IPS-20b (cell line): ENCODE measurements at regions not wholly inside any gene's neighbourhood (a gene's known extent, or its start where the extent isn't known, plus 50 kb on each side); places are given as distances from the start of the nearest gene placed in this dataset.
A peak's percentile ranks its signal among the peaks of the same experiment; 100 is the strongest.

Experiments
- H3K27ac ChIP-seq: one replicate; pipeline ENCODE4 v1.5.1; 2013; ENCODE audit warnings: low read length
- H3K27me3 ChIP-seq: 2 replicates; pipeline ENCODE4 v1.6.1; 2013; ENCODE audit warnings: mild to moderate bottlenecking, low read length, inconsistent platforms; ENCODE audit not compliant: insufficient read depth
- H3K36me3 ChIP-seq: 2 replicates; pipeline ENCODE4 v1.6.1; 2013; ENCODE audit warnings: low read depth, mild to moderate bottlenecking, inconsistent platforms, low read length, moderate library complexity; ENCODE audit not compliant: insufficient read depth
- H3K4me1 ChIP-seq: 2 replicates; pipeline ENCODE4 v1.6.1; 2013; ENCODE audit warnings: mild to moderate bottlenecking, control low read depth, inconsistent platforms, low read length, moderate library complexity; ENCODE audit not compliant: insufficient read depth
- H3K4me3 ChIP-seq: 2 replicates; pipeline ENCODE4 v1.5.1; 2013; ENCODE audit warnings: mild to moderate bottlenecking, low read length, inconsistent platforms
- H3K9ac ChIP-seq: 2 replicates; pipeline ENCODE4 v1.6.1; 2013; ENCODE audit warnings: low read depth, mild to moderate bottlenecking, inconsistent platforms, low read length, moderate library complexity
- H3K9me3 ChIP-seq: 2 replicates; pipeline ENCODE4 v1.6.1; 2013; ENCODE audit warnings: mild to moderate bottlenecking, low read depth, low read length, inconsistent platforms; ENCODE audit not compliant: insufficient read depth

DNA sequence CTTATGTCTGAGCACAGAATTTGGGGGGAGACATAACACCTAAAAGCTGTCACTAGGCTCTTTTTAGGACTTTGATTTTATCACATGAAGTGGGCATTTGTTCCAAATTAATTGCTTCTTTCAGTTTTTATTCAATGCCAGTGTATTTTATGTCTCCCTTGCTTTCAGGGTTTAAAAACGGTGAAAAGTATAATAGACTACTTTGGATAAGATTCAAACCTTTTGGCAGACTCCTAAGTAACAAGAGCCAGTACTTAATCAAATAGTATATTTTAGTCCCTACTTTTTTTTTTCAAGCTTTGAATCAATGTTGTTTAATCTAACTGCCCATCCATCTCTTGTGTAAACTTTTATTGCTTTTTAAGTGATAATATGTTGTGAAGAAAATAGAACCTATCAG lies 847.2 kb upstream of the DPPA4 start:
- H3K4me1 ChIP-seq = no peaks in the 10 kb centered on the region
- H3K9me3 ChIP-seq = no peaks in the 10 kb centered on the region
- H3K36me3 ChIP-seq = no peaks in the 10 kb centered on the region
- no peak overlapping the region for H3K9ac ChIP-seq
- no peak overlapping the region for H3K27ac ChIP-seq
- no peak overlapping the region for H3K4me3 ChIP-seq
- H3K27me3 ChIP-seq = no peaks in the 10 kb centered on the region

DNA sequence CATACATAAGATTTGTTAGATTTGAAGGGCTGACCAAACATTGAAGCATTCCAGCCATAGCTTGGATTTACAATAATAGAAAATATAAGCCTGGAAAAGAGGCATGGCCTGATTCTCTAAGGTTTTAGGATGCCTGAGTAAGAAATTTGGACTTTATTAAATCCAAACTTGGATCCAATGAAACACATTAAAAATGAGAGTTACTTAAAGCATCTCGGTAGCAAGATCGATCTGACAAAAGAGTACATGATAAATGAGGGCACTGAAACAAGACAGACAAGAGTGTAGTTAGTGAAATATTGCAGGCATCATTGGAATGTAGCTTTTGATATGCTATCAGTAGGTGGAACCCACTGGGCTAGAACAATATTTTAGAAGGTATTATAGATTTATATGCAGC lies 855.7 kb upstream of the DPPA4 start:
- Histone ChIP-seq H3K4me3 (no peak overlapping the region), H3K27ac (no peak overlapping the region), H3K4me1 (no peaks in the 10 kb centered on the region), H3K36me3 (no peaks in the 10 kb centered on the region), H3K27me3 (no peaks in the 10 kb centered on the region), H3K9ac (no peak overlapping the region), H3K9me3 (no peaks in the 10 kb centered on the region)

DNA sequence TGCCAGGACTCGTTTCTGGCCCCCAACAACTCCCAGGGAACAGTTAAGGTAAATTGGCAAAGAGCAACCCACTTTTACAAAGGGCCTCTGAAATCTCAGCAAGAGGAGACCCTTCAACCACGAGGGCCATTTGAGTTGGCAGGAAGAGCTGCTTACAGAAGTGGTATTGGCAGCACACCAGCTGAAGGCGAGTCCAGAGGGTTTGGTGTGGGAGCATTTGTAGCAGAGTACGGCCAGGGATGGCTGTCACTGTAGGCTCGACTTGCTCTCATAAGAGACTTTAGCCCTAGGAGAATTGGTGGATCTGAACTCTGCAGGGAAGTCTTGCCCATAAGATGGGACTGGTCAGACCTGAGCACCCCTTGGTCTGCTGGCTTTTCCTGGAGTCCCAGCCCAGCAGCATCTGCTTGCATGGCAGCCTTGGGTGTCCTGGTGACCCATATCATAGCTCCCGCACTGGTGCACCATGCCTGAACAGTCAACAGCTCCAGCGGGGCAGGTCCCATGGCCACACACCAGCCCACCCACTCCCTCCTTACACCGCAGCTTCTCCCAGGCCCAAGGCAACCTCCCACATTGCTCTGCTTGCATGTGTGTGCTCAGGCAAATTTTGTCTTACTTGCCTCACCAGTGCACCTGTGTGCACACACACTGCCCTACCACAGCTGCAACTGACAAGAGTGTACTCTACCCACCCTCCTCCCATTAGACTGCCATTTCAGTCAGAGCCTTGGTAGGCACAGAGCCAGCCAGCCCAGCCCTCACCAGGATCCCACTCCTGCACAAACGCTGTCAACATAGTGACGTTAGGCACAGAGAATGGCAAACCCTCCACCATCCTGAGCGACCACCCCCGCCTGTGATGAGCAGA lies 861.6 kb upstream of the DPPA4 start:
- Histone ChIP-seq H3K4me3 (no peak overlapping the region), H3K27me3 (no peaks in the 10 kb centered on the region), H3K9me3 (peaks cover 4% of the 10 kb centered on the region; the same call in 1 of the 2 replicates), H3K9ac (no peak overlapping the region), H3K36me3 (no peaks in the 10 kb centered on the region), H3K27ac (no peak overlapping the region), H3K4me1 (no peaks in the 10 kb centered on the region)

DNA sequence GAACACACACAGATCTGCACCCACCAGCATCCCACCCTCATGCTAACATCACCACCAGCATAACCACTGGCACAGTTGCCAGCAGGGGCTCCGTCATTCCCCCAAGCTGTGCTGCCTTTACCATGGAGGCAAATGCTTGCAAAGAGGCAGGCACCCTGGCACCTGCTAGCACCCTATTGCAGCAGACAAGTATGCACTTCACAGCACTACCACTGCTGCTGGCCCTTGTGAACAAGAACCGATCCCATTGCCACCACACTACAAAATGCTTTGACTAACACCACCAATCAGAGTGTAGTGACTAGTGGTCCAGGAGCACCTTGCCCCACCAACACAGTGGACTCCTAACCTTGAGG lies 862.2 kb upstream of the DPPA4 start:
- no peak overlapping the region for H3K9ac ChIP-seq
- H3K27ac ChIP-seq = no peak overlapping the region
- H3K27me3 ChIP-seq = no peaks in the 10 kb centered on the region
- H3K4me1 ChIP-seq = no peaks in the 10 kb centered on the region
- H3K36me3 ChIP-seq = no peaks in the 10 kb centered on the region
- no peak overlapping the region for H3K4me3 ChIP-seq
- H3K9me3 ChIP-seq = peaks cover 4% of the 10 kb centered on the region; the same call in 1 of the 2 replicates

DNA sequence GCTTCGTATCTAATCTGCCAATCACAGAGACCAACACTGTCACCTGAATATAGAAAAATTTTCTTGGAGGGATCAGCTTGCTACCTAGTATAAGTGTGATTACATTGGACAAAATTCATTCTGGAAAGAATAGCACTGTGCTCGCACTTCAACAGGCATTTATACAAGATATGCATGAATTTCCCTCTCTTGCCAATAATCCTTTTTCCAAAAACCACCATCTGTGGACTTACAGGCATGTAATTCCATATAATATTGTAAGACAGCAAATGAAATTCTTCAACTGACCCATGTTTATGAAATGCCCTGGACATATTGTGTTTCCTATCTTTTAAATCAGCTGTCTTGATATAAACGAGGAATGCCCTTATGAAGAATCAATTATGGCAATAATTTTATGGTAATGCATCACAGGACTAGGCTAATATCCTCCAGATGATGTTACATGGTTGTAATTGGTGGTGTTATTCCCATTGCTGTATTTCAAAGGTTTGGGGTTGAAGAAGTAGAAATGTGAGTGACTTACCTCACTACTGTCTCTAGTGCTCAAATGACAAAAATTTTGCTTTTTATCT lies 861.4 kb upstream of the NECTIN3 start:
- H3K9me3 ChIP-seq = no peaks in the 10 kb centered on the region
- H3K27me3 ChIP-seq = no peaks in the 10 kb centered on the region
- no peak overlapping the region for H3K9ac ChIP-seq
- no peaks in the 10 kb centered on the region for H3K4me1 ChIP-seq
- no peak overlapping the region for H3K27ac ChIP-seq
- H3K4me3 ChIP-seq = no peak overlapping the region
- no peaks in the 10 kb centered on the region for H3K36me3 ChIP-seq

DNA sequence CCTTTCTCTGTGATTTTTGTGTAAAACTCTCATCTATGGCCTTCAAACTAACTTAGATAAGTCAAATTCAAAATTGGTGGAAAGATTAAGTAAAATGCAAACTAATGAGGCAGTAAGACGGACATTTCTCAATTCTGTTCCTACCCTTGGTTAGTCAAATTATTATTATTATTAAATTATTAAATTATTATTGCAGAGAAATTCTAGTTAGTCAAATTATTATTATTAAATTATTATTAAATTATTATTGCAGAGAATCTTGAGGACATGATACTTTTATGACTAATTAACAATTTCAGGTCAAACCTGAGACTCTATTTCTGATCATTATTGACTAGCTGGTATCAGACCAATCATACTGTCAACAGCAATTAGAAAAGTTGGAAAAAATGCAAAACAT lies 845.0 kb upstream of the NECTIN3 start:
- no peaks in the 10 kb centered on the region for H3K27me3 ChIP-seq

DNA sequence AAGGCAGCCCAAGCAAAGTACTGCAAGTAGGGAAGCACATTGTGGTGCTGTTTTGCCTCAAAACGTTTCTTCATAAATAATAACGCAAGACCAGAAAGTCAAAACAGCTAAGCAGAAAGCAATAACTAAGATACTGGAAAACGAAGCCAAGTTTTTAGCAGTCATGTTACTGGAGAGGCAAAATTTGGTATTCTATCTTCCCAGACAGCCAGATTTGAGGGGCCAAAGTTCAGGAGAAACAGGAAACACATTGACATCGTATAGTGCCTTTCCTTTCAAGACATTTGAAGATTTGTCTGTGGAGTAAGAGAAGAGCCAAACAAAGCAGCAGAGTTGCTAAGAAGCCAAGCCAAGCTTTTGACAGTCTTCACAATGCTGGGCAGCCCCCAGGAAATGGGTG lies 843.6 kb upstream of the NECTIN3 start:
- Histone ChIP-seq H3K27me3 (no peaks in the 10 kb centered on the region), H3K9ac (no peak overlapping the region), H3K4me1 (no peaks in the 10 kb centered on the region), H3K9me3 (no peaks in the 10 kb centered on the region), H3K36me3 (no peaks in the 10 kb centered on the region), H3K4me3 (no peak overlapping the region), H3K27ac (no peak overlapping the region)

More for the DNA sequence above, 845.0 kb upstream of the NECTIN3 start:
- no peaks in the 10 kb centered on the region for H3K36me3 ChIP-seq
- no peaks in the 10 kb centered on the region for H3K9me3 ChIP-seq
- no peak overlapping the region for H3K27ac ChIP-seq
- H3K4me3 ChIP-seq = no peak overlapping the region
- no peak overlapping the region for H3K9ac ChIP-seq
- no peaks in the 10 kb centered on the region for H3K4me1 ChIP-seq

DNA sequence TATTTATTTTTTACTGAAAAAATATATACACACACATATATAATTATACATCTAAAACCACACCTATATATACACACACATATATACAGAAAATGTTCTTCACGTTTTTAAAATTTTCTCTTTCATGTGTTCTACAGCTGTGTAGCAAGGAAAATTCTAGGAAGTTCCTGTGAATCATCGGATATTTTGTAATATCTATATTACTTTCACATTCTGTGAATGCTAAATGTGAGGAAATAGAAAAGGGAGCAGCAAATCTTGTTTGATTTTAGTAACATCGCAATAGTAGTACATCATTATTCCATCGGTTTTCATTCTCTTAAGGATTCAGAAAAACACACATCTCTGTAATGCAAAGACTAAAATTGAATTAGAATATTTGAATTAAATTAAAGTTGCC lies 836.8 kb upstream of the NECTIN3 start:
- H3K4me1 ChIP-seq = peaks cover 15% of the 10 kb centered on the region
- no peak overlapping the region for H3K27ac ChIP-seq
- H3K4me3 ChIP-seq = no peak overlapping the region
- H3K9me3 ChIP-seq = no peaks in the 10 kb centered on the region
- H3K27me3 ChIP-seq = no peaks in the 10 kb centered on the region
- no peak overlapping the region for H3K9ac ChIP-seq
- H3K36me3 ChIP-seq = no peaks in the 10 kb centered on the region

DNA sequence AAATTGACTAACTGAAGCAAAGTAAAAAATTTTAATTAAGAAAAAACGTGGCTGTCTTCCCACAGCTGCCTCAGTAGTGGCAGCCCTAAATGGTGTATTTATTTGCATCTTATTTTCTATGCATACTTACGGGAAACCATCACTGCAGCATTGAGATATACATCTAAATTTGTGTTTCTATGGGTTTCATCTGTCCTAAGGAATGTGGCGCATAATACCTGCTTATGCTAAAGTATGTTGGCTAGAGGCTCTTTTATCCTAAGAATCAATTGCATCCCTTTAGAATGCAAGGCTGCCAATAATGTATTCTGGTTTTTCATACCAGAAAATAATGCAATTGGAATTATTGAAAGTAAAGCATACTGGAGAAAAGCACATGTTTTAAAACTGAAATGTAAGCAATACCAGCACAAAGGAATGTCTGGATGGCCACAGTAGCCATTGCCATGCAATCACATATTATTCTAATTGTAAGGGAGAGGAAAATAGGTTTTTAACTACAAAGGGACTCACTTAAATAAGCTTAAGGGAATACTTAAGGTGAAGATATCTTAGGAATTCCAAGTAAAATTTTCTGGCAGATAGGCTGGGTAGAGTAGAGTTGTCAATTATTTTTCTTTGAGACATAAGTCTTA lies 834.5 kb upstream of the NECTIN3 start:
- Histone ChIP-seq H3K4me3 (peak overlapping the region; percentile 8; the same call in 1 of the 2 replicates), H3K27ac (no peak overlapping the region), H3K36me3 (no peaks in the 10 kb centered on the region), H3K27me3 (no peaks in the 10 kb centered on the region), H3K4me1 (peaks cover 15% of the 10 kb centered on the region), H3K9me3 (no peaks in the 10 kb centered on the region), H3K9ac (0 out of 2 replicates have a peak overlapping the region, but pooled peaks have one; percentile 17)

DNA sequence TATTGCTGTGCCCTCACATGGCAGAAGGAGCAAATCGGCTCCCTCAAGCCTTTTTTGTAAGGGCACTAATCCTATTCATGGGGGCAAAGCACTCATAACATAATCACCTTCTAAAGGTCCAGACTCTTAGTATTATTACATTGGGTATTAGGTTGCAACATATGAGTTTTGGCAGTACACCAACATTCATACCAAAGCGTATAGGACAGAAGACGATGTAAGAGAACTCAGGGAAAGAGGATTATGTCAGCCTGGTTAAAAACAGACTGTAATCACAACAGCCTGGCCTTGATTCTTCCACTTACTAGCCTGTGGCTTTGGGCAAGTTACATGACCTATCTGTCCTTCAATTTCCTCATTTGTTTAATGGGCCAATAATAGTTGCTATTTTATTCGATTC lies 828.5 kb upstream of the NECTIN3 start:
- Histone ChIP-seq H3K27ac (no peak overlapping the region), H3K4me3 (no peak overlapping the region), H3K27me3 (no peaks in the 10 kb centered on the region), H3K4me1 (no peaks in the 10 kb centered on the region), H3K9ac (no peak overlapping the region), H3K36me3 (no peaks in the 10 kb centered on the region), H3K9me3 (no peaks in the 10 kb centered on the region)

DNA sequence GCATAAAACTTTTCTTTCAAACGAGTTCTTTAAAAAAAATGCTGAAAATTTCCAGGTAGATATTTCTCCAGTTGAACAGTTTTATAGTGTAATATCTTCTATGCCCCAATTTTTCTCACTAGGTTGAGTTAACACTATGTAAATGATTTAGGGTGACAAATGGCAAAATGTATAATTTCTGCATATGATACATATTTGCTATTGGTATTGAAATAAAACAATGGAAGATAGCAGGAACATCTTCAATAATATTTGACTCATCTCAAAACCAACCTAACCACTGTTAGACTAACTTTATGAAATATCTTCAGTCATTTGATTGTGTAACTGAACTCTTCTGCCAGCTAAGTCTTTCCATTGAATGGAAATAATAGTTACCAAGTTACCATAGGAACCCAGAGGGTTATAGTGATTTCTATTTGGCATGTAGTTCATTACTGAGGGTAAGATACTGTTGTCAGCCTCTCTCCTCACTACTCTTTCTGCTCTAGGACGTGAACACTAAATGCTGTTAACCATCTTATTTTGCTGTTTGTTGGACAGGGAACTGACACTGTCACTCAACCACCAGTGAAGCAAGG lies 824.7 kb upstream of the NECTIN3 start:
- Histone ChIP-seq H3K27ac (no peak overlapping the region), H3K9ac (no peak overlapping the region), H3K27me3 (no peaks in the 10 kb centered on the region), H3K4me3 (no peak overlapping the region), H3K9me3 (no peaks in the 10 kb centered on the region), H3K36me3 (no peaks in the 10 kb centered on the region), H3K4me1 (no peaks in the 10 kb centered on the region)
